Fibroblast of villous mesenchyme (primary cell): ENCODE measurements at regions not wholly inside any gene's neighbourhood (a gene's known extent, or its start where the extent isn't known, plus 50 kb on each side); places are given as distances from the start of the nearest gene placed in this dataset.
A peak's percentile ranks its signal among the peaks of the same experiment; 100 is the strongest.

Source experiments
- DNase-seq: peaks from one replicate; pipeline ENCODE4 v3.0.0-alpha.2; 2010; ENCODE audit warnings: low read depth
- H3K4me3 ChIP-seq: 2 replicates; pipeline ENCODE4 v1.5.1; 2011; ENCODE audit warnings: low read depth, mild to moderate bottlenecking, low read length
- CTCF ChIP-seq: IDR thresholded peaks from 2 replicates; pipeline ENCODE4 v1.5.1; 2012; ENCODE audit warnings: low read depth, mild to moderate bottlenecking, low read length; ENCODE audit not compliant: insufficient read depth

- DNase-seq, result peak; percentile 96
- no peak overlapping the region for H3K4me3 ChIP-seq
- TF ChIP-seq CTCF, result no peak
These were observed 266.7 kb downstream of the SOX9 start for GRCh38 chr17:72387487-72387886.

GRCh38 chr17:72387969-72388368 lies 267.1 kb downstream of the SOX9 start:
- H3K4me3 ChIP-seq, result no peak overlapping the region
- no peak for TF ChIP-seq CTCF
- DNase-seq, result peak; percentile 43

GRCh38 chr17:72388765-72389473 lies 268.1 kb downstream of the SOX9 start:
- DNase-seq, result peak; percentile 63
- no peak overlapping the region for H3K4me3 ChIP-seq
- peak; percentile 45 for TF ChIP-seq CTCF

- TF ChIP-seq CTCF, result no peak
- DNase-seq, result peak; percentile 57
- H3K4me3 ChIP-seq, result no peak overlapping the region
These were observed 270.1 kb downstream of the SOX9 start for GRCh38 chr17:72390675-72391508.

- TF ChIP-seq CTCF, result no peak
- no peak overlapping the region for H3K4me3 ChIP-seq
- peak; percentile 92 for DNase-seq
These were observed 271.5 kb downstream of the SOX9 start for GRCh38 chr17:72392056-72393010.

- no peak overlapping the region for H3K4me3 ChIP-seq
- peak; percentile 68 for DNase-seq
- TF ChIP-seq CTCF, result no peak
These were observed 272.7 kb downstream of the SOX9 start for GRCh38 chr17:72393553-72393952.
